ENCODE measurements at regions not wholly inside any gene's neighbourhood (a gene's known extent, or its start where the extent isn't known, plus 50 kb on each side); places are given as distances from the start of the nearest gene placed in this dataset.

- Histone ChIP-seq H3K9me2 (ENCODE audit: insufficient read depth, low read length) (no peaks in the 10 kb centered on the region), H4K20me1 (ENCODE audit: insufficient read depth, low read length) (no peaks in the 10 kb centered on the region), H3K4me3 (ENCODE audit: low read depth, low read length, poor library complexity, severe bottlenecking) (no peak overlapping the region), H3K27ac (ENCODE audit: low read depth, low read length, poor library complexity, severe bottlenecking) (no peak overlapping the region), H2AFZ (ENCODE audit: low read length) (no peak overlapping the region), H3K4me2 (ENCODE audit: low read length) (no peak overlapping the region), H3K36me3 (ENCODE audit: insufficient read depth, low read length) (no peaks in the 10 kb centered on the region), H3K9me3 (ENCODE audit: low read length) (no peaks in the 10 kb centered on the region), H3K79me2 (ENCODE audit: insufficient read depth, low read depth, low read length) (no peaks in the 10 kb centered on the region), H3K4me1 (ENCODE audit: insufficient read depth, low read length, poor library complexity, severe bottlenecking) (no peaks in the 10 kb centered on the region)
- intact Hi-C loops (cut with micrococcal nuclease; ENCODE audit: unreplicated experiment), result no loop called here
- CTCF ChIA-PET (ENCODE audit: unreplicated experiment), result no interaction called here
- no peak for DNase-seq (ENCODE audit: low spot score)
- no TSS peak for BruUV-seq (replicated peaks)
- POLR2A ChIA-PET, result no interaction called here
- TF ChIP-seq EZH2phosphoT487 (IDR thresholded peaks at IDR 0.05; ENCODE audit: borderline replicate concordance, low read depth, low read length), result no peak
- TF ChIP-seq CTCF (conservative IDR thresholded peaks at IDR 0.05; ENCODE audit: low read length), result no peak
These were observed 1416.5 kb downstream of the AACS start for GRCh38 chr12:126481688-126482087.

DNA sequence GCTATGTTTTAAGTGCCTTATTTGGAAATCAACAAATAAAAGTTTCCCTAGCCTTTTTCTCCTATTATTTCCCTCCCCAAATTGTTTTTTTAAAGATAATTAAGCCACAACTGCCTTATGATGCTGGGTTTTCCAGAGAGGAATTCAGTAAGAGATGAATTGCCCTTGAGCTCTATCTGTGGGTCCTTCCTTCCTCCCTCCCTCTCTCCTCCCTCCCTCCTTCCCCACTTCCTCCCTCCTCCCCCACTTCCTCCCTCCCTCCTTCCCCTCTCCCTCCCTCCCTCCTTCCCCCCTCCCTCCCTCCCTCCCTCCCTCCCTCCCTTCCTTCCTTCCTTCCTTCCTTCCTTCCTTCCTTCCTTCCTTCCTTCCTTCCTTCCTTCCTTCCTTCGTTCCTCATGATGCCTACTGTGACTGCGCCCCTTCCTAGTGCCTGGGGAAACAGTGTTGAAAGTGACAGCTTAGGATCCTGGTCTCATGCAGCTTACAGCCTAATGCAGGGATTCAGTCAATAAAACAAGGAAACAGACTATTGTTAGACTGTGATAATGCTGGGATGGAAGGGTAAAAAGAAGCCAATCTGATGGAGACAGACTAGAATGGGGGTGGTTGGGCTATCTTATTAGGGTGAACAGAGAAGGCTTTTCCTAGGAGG, 1417.1 kb downstream of the AACS start:
- Histone ChIP-seq H2AFZ (ENCODE audit: low read length) (no peak overlapping the region), H3K9me3 (ENCODE audit: low read length) (no peaks in the 10 kb centered on the region), H3K9me2 (ENCODE audit: insufficient read depth, low read length) (no peaks in the 10 kb centered on the region), H3K27ac (ENCODE audit: low read depth, low read length, poor library complexity, severe bottlenecking) (no peak overlapping the region), H3K36me3 (ENCODE audit: insufficient read depth, low read length) (no peaks in the 10 kb centered on the region), H3K4me1 (ENCODE audit: insufficient read depth, low read length, poor library complexity, severe bottlenecking) (no peaks in the 10 kb centered on the region), H4K20me1 (ENCODE audit: insufficient read depth, low read length) (no peaks in the 10 kb centered on the region), H3K79me2 (ENCODE audit: insufficient read depth, low read depth, low read length) (no peaks in the 10 kb centered on the region), H3K4me2 (ENCODE audit: low read length) (no peak overlapping the region), H3K4me3 (ENCODE audit: low read depth, low read length, poor library complexity, severe bottlenecking) (no peak overlapping the region)
- no TSS peak for BruUV-seq (replicated peaks)
- CTCF ChIA-PET (ENCODE audit: unreplicated experiment), result no interaction called here
- no peak for DNase-seq (ENCODE audit: low spot score)
- no peak for TF ChIP-seq CTCF (conservative IDR thresholded peaks at IDR 0.05; ENCODE audit: low read length)
- TF ChIP-seq EZH2phosphoT487 (IDR thresholded peaks at IDR 0.05; ENCODE audit: borderline replicate concordance, low read depth, low read length), result no peak
- POLR2A ChIA-PET, result no interaction called here
- intact Hi-C loops (cut with micrococcal nuclease; ENCODE audit: unreplicated experiment), result no loop called here

DNA sequence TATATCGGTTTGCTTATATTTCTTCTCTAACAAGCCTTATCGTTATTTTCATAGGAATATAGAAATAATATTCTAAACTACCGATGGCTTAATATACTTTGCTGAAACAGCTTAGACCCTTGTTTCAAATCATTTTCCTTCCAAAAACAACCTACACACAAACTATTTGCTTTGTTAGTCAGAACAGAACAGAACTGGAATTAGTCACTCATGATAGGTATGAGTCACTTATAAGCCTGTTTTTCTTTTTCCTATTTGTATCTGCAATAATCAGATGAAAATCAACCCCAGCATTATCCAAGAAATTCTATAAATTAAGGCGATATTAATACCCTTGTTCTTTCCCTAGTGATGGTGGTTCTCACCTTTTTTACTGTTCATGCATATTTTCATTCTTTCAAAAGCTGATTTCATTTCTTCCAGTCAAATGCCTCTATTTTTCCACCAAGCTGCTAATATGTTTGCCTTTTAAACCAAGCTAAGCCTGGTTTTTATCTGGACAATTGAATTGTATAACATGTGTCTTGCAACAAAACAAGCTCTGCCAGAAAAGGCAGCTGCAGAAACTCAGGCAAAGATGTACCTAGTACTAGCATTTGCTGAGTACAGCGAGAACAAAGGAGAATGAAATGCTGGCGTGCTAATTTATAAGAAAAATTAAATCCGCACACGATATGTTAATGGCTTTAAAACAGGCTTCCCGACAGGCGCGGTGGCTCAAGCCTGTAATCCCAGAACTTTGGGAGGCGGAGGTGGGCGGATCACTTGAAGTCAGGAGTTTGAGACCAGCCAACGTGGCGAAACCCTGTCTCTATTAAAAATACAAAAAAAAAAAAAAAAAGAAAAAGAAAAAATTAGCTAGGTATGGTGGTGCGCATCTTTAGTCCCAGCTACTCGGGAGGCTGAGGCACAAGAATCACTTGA, 1418.2 kb downstream of the AACS start:
- no peaks in the 10 kb centered on the region for H3K9me3 ChIP-seq (ENCODE audit: low read length)
- POLR2A ChIA-PET, result no interaction called here
- no peaks in the 10 kb centered on the region for H3K79me2 ChIP-seq (ENCODE audit: insufficient read depth, low read depth, low read length)
- H3K4me2 ChIP-seq (ENCODE audit: low read length), result no peak overlapping the region
- no TSS peak for BruUV-seq (replicated peaks)
- intact Hi-C loops (cut with micrococcal nuclease; ENCODE audit: unreplicated experiment), result no loop called here
- H3K36me3 ChIP-seq (ENCODE audit: insufficient read depth, low read length), result no peaks in the 10 kb centered on the region
- H2AFZ ChIP-seq (ENCODE audit: low read length), result no peak overlapping the region
- no peaks in the 10 kb centered on the region for H4K20me1 ChIP-seq (ENCODE audit: insufficient read depth, low read length)
- H3K27ac ChIP-seq (ENCODE audit: low read depth, low read length, poor library complexity, severe bottlenecking), result no peak overlapping the region
- CTCF ChIA-PET (ENCODE audit: unreplicated experiment), result no interaction called here
- TF ChIP-seq CTCF (conservative IDR thresholded peaks at IDR 0.05; ENCODE audit: low read length) (no peak), EZH2phosphoT487 (IDR thresholded peaks at IDR 0.05; ENCODE audit: borderline replicate concordance, low read depth, low read length) (no peak)
- H3K9me2 ChIP-seq (ENCODE audit: insufficient read depth, low read length), result no peaks in the 10 kb centered on the region
- DNase-seq (ENCODE audit: low spot score), result no peak
- no peaks in the 10 kb centered on the region for H3K4me1 ChIP-seq (ENCODE audit: insufficient read depth, low read length, poor library complexity, severe bottlenecking)
- no peak overlapping the region for H3K4me3 ChIP-seq (ENCODE audit: low read depth, low read length, poor library complexity, severe bottlenecking)
